Left colon (tissue), 2 donors: ENCODE measurements at regions not wholly inside any gene's neighbourhood (a gene's known extent, or its start where the extent isn't known, plus 50 kb on each side); places are given as distances from the start of the nearest gene placed in this dataset.

Experiments
- ATAC-seq: fragments of 200-7000 bp; cut with Tn5 transposase; one replicate; pipeline ENCODE4 v1.9.1; 2020; ENCODE audit warnings: mild to moderate bottlenecking, moderate library complexity
- DNase-seq, 2 donors: peaks; one replicate each; pipeline ENCODE4 v3.0.0-alpha.2; 2020
- intact Hi-C, 2 donors: fragments of 100-400 bp; cut with DNase I in 1 of 2; cut with micrococcal nuclease in 1 of 2; formaldehyde crosslinking; loops; one replicate each; pipeline versions ENCODE4 v1.11.2 to v1.14.0; 2022; cut with DNase I, micrococcal nuclease
- donor health status: DM: no; HTN: no; CAD: no.
- donor health status: DM: yes; HTN: yes; CAD: no.

DNA sequence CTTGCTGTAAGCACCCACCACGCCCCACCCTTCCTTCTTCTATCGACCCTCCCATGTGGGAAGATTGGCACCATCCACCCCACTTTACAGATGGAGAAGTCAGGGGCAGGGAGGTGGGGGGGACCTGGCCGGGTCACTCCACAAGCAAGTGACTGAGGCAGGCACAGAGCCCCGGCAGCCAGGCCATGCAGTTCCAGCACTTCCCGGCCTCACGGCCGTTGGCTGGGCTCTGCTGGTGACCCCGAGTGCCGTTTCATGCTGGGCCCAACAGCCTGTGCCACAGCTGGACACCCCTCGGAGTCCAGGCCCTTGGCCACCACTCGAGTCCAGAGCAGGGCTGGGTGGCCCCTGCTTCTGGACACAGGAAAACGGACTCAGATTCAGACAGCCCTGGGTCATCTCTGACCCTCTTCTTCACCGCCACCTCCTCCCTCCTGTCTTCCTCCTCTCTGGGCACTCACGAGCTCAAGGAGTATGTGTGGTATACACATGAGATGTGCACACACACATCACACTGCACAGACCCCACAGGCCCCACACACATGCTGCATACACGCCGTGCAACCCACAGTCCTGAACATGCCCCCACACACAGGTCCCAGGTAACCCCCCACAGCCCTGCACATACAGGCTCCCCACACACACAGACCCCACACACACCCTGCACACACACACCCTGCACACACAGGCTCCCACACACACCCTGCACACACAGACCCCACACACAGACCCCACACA, 89.3 kb upstream of the GPC1 start:
- intact Hi-C loops: no loop called here
- ATAC-seq (no peak), DNase-seq (no peak)

DNA sequence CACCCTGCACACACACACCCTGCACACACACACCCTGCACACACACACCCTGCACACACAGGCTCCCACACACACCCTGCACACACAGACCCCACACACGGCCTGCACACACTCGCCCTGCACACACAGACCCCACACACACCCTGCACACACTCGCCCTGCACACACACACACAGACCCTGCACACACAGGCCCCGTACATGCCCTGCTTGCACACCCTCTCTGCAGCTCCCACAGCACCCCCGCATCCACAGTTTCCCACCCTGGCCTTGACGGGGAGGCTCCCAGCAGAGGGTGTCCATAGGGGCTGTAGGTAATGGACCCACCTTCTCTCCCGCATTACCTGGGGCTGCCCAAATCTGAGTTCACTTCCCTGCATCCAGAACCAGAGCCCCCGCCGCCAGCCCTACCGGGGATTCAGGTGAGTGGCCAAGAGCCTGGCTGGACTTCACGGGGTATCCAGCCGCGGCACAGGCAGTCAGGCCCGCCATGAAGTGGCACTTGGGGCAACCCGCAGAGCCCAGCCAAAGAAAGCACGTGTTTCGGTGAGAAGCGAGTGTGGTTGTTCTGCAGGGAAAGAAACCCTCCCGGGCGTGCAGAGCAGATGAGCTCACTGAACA, 88.6 kb upstream of the GPC1 start:
- no peak for DNase-seq
- intact Hi-C loops: no loop called here
- ATAC-seq: no peak

DNA sequence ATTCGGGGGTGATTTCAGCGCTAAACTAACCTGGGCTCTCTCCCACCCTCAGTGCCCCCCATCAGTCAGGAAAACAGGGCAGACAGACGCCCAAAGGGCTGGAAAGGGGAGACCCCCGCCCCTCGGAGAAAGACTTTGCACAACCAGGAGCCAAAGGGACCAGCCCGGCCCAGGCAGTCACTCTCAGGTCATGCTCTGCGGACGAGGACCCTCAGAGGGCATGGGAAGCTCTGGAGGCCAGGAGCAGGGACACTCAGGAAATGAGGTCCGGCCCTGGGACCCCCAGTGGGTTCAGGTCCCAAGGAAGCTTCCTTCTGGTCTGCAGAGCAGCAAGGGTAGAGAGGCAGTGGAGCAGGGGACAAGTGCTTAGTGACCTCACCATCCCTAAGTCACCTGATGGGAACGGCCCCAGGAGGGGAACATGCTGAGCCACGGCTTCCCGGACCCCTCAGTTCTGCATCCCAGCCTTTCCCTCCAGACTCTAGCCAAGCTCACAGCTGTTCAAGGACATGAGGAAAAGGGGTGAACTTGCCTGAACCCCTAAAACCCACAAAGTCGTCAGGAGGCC, 88.0 kb upstream of the GPC1 start:
- intact Hi-C loops: no loop called here
- DNase-seq (no peak), ATAC-seq (no peak)

DNA sequence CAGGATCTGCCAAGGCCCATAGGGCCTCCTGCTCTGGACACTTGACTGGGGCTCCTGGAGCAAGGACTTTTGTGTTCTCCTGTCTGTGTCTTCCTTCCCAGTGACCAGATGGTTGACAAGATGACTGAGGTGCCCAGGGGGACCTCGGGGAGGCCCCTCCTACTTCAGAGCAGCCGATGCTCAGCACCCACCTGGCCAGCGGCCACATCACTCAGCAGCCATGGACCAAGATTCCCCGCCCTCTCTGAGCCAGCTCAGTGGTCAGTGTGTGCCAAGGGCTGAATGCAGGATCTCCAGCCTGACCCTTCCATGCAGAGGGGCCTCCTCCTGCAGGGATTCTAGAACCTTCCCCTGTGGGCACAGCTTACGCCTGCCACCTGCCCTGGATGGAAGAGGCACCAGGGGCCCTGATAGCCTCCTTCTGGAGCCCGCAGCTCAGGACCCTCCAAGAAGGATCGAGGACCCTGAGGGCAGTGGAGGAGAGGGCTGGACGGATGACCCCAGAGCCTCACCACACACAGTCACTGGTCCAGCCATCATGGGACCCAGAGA, 87.4 kb upstream of the GPC1 start:
- intact Hi-C loops: no loop called here
- DNase-seq (no peak), ATAC-seq (no peak)

DNA sequence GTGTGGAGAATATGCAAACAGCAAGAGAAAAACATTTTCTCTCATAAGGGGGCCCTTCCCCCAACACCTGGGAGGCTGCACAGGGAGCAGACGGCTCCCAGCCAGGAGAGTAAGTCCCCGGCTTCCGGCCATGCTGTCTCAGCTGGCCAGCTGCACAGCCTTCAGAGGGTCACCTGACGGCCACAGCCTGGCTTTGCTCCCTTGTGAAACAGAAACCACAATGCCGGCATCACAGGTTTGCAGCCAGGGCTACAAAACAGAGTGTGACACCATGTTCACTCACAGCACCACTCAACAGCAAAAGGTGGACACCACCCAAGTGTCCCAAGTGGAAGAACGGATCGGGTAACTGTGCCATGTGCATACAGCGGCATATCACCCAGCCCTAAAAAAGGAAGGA, 86.9 kb upstream of the GPC1 start:
- intact Hi-C loops: no loop called here
- ATAC-seq: no peak
- DNase-seq: no peak

DNA sequence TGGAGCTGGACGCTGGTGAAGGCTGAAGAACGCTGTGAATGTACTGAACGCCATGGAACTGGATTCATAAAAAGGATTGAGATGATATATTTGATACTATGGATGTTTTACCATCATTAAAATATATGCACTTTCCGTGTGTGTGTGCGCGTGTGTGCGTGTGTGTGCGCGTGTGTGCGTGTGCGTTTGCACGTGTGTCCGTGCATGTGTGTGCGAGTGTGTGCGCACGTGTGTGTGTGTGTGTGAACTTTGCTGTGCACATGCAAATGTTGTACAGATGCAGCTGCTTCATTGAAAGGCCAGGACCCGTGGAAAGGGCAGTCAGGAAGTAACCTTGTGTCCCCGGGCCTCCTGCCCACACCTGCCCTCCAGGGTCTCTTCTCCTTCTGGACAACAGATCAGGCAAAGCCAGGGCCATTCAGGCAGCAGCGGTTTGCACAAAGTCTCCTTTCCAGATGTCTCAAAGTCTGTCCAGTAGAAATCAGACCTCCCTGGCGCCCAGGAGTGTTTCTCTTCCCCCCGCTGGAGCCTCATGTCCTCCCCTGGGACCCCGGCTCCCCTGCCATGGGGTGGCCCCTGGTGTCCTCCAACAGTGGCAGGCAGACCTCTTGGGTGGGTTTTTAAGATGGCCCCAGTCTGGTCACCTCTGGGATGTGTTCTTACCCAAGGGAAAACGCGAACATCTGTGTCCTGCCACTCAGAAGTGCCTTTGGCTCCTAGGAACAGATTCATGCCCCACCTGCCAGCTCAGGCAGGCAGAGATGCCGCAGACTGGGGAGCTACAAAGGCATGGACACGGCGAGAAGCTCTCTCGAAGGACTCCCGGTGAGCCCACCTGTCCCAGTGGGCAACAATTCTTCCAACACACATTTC, 86.1 kb upstream of the GPC1 start:
- intact Hi-C loops: no loop called here
- DNase-seq (no peak), ATAC-seq (no peak)

DNA sequence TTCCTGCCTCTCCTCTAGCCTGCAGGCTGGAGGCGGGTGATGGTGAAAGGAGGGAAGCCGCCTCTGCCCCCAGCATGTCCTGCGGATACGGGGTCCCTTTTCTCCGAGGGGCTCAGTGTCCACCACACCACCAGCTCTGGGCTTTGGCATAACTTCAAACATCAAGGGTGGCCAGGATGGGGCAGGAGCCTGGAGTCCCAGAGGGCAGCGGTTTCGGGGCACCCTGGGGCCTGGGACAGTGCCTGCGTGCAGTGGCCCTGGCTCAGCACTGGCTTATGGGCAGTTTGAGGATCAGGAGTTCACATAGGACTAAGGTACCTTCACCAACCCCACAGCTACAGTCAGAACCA, 85.5 kb upstream of the GPC1 start:
- no peak for ATAC-seq
- intact Hi-C loops: no loop called here
- DNase-seq: no peak

DNA sequence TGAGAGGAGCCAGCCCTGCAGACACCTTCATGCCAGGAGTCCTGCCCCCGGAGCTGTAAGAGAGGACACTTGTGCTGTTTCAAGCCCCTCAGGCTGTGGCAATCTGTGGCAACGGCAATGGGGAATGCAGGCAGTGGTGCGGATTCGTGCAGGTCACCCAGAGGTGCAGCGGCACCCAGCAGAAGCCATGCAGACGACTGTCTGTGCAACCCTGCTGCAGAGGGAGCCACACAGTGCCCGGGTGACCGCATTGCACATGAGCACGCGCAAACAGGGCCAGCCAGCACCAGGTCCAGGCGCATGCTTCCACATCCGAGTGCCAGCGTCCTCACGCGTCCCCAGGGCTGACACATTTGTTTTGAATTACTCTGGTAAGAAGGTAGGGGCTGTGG, 84.8 kb upstream of the GPC1 start:
- ATAC-seq (no peak), DNase-seq (no peak)
- intact Hi-C loops: no loop called here

DNA sequence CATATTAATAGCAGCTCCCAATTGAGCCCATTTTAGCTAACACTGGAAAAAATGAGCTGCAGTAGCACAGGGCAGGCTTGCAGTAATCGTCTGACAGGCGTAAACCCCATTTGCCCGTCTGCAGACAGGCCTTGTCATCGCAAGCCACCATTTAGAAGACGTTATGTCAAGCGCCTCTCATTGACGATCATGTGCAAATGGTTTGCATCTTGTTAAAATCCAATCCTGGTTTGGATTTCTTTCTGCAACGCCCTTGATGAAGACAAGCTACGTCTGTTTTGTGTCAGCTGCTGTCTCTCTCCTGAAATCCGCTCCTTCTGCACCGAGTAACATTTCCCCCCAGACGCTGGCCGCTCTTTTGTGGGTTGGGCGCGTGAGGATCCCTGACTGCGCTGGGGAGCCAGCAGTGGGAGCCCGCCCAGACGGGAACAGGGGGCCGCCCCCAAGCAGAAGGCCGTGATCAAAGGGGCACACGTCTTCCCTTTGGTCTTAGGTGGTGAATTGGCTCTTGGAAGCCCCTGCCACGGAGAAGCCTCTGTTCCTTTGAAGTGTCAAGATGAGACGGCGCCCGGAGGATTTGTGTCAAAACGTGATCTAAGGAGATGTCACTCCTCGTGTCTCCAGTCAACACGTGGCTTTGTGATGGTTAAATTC, 84.2 kb upstream of the GPC1 start:
- DNase-seq (no peak), ATAC-seq (no peak)
- intact Hi-C loops: no loop called here

DNA sequence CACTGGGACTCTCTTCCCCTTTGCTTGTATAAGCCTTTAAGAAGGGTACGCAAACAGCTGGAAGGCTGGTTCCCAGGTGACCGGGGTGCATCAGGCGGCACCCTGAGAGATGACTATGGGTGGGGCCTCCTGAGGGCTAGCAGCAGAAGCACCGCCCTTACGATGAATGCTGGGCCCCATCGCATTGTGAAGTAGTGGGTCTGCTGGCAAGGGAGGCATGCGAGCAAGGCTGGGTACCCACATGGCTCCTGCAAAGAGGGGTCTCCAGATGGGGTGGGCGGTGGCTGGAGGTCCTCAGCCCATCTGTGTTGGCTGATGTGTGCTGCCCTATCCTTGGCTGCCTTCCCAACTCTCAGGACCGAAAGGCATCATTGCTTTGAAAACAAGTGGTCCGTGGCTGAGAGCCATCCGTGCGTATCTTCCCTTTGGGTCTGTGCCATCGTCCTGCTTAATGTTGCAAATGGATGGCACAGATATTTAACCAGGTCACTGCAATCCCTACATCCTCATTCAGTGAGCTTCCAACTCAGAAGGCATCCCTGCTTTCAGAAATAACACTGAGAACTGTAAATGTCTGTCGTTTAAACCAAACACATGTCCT, 83.5 kb upstream of the GPC1 start:
- intact Hi-C loops: no loop called here
- DNase-seq (no peak), ATAC-seq (no peak)

DNA sequence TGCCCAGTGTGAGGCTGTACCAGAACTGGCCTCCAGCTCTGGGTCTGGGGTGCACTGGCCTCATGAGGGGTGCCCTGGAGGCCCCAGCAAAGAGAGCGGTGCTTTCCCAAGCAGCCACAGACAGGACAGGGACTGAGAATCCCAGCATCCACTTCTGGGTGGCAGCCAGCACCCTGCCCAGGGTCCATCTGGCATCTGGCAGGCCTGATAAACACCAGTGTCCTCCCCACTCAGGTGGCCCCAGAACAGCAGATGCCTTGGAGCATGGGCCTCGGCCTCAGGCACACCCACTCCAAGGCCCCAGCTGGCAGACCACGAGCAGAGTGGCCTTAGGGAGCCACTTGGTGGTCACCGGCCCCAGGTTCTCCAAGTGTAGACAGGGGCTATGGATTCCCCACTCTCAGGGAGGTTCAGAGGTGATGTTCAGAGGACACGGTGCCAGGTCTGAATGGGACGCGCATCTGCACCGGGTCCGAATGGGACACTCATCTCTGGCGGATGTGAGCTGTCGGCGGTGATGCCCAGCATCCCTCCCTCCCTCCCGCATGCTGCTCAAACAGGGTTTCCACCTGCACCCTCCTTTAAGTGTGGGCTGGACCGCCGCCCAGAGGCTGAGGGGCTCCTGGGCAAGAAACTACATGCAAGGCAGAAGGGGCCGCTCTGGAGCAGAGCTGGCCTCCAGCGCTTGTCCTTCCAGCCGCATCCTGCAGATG, 82.2 kb upstream of the GPC1 start:
- intact Hi-C loops: no loop called here
- DNase-seq: no peak
- no peak for ATAC-seq

DNA sequence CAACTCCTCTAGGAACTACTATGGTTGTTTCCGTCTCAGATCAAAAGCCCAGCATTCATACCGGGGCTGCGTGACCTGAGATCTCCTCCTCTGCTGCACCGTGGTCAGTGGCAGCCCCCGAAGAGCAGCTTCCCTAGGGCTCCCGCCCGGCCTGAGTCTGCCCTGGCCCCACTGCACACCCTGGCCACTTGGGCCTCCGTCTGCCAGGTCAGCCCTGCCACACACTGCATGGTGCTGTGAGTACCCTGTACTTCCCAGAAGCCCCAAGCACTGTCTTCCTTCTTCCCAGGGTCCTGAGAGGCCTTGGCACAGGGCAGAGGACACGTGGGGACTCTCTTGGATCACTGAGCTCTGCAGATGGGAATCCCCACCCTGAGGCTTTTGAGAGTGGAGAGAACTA, 81.5 kb upstream of the GPC1 start:
- DNase-seq (no peak), ATAC-seq (no peak)
- intact Hi-C loops: no loop called here

DNA sequence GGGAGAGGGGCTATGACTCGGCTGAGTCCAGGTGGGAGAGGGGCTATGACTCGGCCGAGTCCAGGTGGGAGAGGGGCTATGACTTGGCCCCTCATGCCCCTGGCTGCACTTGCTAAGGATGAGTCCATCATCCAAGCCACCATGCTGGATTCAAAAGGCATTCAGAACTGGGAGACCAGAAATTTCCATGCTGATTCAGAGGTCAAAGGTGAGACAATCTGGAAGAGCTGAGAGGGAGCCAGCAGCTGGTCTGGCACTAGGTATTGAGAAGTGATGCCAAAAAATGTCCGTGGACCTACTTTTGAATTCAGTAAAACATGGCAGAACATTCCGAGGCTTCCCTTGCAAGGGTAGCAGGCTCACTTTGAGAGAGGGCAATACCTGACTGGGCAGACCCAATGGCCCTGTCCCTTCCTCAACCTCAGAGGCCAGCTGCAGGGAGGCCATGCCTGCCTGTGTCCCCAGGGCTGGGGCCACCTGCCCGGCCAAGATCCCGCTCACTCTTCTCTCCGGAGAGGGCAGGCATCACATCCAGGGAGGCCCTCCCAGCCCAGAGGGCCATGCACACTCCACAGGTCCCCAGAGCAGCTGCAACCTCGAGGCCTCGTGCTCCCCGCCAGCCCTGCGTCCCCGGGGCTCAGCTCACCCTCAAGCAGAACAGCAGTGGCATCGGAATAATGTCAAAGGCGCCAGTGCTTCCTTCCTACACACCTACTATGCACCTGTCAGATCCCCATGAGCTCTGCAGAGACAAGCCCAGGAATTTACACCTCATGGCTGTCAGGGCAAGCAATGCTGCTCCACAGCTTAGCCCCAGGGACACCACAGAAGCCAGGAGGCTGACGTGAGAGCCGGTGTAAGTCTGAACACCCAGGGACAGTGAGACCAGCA, 80.2 kb upstream of the GPC1 start:
- DNase-seq (peak in 1 of 2 donors; percentile 14), ATAC-seq (no peak)
- intact Hi-C loops: no loop called here

DNA sequence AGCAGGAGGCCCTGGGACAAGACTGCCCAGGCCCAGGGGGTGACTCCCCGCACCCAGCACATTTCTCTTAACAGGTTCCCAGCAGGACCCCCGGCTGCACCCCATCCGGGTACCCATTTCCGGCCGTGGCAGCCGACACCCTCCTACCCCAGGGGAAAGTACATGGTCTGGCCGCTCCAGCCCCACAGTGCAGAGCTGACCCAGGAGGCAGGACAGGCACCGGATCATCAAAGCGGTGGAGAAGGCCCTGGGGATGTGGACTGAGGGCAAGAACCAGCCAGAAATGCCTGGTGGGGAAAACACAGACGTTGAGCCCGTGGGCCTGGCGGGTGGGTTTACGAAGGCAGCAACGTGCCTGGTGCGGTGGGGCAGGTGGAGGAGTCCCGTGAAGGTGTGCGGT, 79.5 kb upstream of the GPC1 start:
- DNase-seq (no peak), ATAC-seq (no peak)
- intact Hi-C loops: no loop called here

DNA sequence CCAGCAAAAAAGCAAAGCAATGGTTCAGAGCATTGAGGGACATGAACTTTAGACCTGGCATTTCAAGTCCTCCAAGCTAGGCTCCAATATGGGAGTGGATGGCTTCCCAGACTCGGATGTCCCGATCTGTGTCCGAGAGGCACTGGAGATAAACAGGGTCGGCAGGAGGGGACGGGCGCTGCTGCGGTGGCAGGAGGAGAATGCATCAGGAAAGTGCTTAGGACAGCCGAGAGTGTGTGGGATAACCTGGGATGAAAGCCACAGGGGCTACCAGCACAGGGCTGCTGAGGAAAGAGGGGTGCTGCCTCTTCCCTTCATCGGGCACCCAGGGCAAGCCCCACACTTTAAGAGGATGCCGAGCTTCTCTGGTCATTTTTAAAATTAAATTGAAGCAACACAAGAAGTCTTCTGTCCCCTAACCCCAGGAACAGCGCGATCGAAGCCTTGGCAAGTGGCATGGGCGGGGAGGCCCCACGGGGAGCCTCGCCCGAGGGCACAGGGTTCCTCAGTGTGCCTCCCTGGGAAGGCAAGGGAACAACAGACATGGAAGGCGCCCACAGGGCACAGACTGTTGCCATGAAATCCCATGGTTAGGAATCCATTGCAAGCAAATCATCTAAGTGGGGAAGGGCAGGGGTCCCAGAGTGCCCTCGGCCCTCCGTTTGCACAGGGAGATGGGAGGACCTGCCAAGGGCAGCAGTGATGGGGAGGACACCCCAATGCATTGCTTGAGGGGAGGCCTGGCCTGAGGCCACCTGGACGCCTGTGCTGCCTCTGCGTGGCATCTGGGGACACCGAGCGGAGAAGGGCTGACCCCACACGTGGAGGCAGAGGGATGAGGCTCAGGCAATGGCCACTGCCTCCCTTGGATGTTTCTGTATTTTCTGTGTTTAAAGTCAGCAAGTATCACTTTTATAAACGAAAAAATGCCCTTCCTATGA, 78.5 kb upstream of the GPC1 start:
- ATAC-seq (no peak), DNase-seq (peak in 1 of 2 donors; percentile 17)
- intact Hi-C loops: no loop called here

DNA sequence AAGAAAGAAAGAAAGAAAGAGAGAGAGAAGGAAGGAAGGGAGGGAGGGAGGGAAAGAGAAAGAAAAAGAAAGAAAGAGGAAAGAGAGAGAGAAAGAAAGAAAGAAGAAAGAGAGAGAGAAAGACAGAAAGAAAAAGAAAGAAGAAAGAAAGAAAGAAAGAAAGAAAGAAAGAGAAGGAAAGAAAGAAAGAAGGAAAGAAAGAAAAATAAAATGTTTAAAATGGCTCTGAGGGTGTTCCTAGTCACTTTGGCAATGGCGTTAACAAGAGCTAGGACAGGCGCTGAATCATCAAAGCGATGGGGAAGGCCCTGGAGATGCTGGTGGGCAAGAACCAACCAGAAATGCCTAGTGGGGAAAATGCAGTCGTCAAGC, 77.8 kb upstream of the GPC1 start:
- intact Hi-C loops: no loop called here
- no peak for ATAC-seq
- no peak for DNase-seq
